GM19467 (cell line): ENCODE measurements at regions not wholly inside any gene's neighbourhood (a gene's known extent, or its start where the extent isn't known, plus 50 kb on each side); places are given as distances from the start of the nearest gene placed in this dataset.
"Not testable (repeated sequence)": the region's sequence is repeated elsewhere in the genome, so short reads cannot be mapped to it uniquely, and the experiment has no call there.

Source experiments
- ATAC-seq: cut with Tn5 transposase; IDR thresholded peaks from one replicate; pipeline ENCODE4 v1.9.1; 2021; ENCODE audit warnings: mild to moderate bottlenecking, moderate library complexity; ENCODE audit not compliant: unreplicated experiment

DNA sequence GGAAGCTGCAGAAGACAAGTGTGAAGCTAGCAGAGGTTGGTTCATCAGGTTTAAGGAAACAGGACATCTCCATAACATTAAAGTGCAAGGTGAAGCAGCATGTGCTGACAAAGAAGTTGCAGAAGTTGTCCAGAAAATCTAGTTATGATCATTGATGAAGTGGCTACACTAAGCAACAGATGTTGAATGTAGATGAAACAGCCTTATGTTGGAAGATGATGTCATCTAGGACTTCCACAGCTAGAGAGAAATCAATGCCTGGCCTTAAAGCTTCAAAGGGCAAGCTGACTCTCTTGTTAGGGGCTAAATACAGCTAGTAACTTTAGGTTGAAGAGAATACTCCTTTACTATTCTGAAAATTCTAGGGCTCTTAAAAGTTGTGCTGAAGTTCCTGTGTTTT is 340.2 kb upstream of the SOX9 start:
- ATAC-seq, result no peak

DNA sequence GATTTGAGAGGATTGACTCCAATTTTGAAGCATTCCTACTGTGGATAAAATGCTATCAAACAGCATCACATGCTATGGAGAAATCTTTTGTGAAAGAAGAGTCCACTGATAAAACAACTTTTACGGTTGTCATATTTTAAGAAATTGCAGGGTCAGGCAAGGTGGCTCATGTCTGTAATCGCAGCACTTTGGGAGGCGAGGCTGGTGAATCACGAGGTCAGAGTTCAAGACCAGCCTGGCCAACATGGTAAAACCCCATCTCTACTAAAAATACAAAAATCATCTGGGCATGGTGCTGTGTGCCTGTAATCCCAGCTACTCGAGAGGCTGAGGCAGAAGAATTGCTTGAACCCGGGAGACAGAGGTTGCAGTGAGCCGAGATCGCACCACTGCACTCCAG is 338.8 kb upstream of the SOX9 start:
- ATAC-seq, result not testable (repeated sequence)

DNA sequence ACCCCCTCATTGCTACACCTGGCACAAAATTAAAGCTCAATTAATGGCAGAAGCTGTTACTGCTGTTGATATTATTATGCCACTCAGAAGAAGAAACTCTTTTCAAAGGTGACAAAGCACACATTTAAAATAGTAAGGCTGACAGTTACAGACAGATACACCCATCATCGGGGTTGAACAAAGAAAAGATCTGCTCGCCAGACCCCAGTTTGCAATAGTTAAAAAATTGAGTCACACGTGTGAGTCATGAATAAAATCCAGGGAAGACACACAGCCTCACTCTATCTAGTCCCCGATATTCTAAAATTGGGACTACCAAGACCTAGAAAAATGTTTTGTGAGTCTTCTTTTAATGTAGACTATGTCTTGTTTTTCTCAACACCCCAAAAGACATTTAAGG is 330.0 kb upstream of the SOX9 start:
- ATAC-seq, result no peak

DNA sequence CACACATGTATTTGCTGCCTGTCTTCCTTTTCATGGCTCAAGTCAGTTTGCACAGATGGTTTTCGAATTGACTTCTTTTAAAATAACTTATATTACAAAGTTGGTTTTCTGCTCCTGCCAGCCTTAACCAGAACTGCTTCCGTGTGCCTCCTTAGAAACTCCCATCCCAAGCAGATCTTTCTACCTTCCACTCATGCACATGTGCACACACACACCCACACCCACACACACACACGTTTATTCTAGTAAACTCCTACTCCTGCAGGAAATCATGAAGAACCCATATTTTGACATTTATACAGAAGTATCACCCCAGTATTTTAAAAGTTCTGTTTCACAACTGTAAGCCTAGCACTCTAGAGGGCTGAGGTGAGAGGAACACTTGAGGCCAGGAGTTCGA is 329.5 kb upstream of the SOX9 start:
- no peak for ATAC-seq

DNA sequence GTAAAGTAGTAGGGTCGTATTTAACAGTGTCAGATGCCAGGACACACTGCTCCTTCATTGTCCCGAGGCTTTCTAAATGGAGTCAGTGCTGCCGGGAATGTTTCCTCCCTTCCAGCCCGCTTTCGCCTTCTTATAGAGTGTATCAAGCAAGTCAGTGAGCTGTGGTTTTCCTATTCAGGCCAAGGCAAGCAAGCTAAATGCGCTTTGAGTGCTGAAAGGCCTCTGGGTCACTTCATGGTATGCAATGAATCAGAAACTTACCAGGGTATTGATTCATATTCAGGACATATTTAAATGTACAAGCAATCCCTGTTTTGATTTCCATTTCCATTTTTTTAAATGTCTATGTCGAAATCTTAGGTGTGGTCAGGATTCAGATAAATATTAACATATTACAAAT is 327.9 kb upstream of the SOX9 start:
- no peak for ATAC-seq

DNA sequence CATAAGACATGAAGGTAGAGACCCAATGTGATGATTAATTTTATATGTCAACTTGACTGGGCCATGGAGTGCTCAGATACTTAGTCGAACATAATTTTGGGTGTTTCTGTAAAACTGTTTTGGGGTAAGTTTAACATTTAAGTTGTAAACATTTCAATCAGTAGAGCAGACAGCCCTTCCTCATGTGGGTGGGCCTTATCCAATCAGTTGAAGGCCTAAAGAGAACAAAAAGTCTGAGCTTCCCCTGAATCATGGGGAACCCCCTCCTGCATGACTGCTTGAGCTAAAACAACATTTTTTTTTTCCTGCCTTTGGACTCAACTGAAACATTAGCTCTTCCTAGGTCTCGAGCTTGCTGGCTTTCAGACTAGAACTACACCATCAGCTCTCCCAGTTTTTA is 327.3 kb upstream of the SOX9 start:
- no peak for ATAC-seq

DNA sequence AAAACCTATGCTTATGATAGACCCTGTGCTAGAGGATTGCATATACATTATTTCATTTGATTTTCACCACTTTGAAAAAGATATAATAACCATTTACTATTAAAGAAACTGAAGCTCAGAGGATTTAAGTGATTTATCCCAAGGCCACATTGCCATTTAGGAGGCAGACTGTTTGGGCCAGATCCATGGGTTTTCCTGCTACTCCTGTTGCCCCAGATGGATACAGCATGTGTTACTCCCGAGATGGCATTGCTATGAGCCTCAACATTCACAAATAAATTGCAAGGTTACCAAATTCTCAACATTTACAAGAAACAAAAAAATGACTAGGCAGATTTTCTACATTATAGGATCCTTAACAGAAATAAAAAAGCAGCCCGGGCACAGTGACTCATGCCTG is 322.1 kb upstream of the SOX9 start:
- no peak for ATAC-seq

DNA sequence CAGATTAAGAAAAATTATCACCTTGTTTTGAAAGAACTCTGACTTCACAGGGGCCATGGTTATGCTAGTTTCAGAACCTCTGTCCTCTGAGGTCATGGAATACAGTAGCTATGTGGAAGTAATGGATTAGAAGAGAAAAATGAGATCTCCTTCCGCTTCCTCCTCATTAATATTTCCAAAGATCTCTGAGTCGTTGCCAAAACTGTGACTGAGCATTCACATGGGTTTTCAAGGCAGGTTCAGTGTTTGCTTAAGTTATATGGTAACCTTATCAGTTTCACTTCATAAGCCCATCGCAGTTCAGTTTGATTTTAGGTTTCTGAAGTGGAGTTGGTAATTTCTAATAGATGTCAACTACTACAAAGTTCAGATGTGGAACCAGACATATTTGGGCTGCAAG is 321.2 kb upstream of the SOX9 start:
- no peak for ATAC-seq

DNA sequence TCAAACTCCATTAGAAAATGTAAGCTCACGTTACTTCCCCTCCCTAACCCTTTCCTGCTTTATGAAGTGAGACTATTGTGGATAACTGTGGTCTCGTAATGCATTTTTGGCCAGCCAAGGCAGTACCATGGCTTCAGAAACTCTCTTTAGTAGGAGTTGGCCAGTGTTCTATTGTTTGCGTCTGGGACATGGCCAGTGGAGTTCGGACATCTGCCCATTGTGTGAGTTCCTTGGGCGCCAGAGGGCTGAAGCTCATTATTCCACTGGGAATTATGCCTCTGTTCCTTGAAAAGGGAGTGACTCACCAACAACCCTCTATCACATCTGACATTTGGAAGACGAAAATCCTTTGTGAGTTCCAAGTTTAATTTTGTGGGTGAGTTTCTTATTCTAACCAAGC is 319.5 kb upstream of the SOX9 start:
- ATAC-seq, result no peak

DNA sequence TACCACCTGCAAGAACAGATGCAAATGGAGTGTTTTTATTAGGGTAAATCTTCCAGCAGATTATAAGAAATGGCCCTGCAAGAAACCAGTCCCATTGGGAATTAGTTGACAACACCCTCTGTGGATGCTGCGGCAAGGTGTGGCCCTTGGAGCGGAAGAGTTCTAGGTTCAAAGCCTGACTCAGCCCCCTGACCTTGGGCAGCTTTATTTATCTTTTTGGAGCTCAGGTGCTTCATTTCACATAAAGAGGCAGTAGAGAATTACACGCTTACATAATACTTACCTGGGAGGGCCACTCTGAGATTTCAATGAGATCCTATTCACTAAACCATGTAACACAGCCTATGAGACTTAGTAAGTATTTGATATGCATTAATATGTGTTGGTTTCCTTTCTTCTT is 318.2 kb upstream of the SOX9 start:
- ATAC-seq, result no peak

DNA sequence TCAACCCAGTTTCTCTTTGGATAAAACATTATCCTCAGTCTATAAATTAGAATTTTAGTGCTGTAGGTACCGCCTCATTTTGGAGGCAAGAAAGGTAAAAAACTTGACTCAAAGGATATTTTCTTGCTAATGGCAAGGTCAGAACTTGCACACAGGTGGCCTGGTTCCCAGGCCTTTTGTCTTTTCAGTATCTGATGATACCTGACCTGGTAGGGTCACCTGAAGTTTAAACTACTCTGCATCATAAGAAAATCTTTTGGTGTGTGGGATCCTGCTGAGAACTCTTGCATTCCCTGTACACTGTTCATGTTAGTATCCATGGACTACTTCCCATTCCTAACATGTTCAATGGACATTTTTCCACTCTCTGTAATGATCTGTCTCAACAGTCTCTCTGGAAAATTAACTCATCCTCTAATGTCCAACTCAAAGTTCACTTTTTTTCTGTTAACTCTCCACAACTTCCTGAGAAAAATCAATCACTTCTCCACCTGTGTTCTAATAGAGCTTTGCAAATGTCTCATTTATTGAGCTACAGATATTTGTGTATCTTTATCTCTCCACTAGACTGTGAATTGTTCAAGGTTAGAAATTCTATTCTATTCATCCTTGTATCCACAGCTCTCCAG is 317.1 kb upstream of the SOX9 start:
- no peak for ATAC-seq

DNA sequence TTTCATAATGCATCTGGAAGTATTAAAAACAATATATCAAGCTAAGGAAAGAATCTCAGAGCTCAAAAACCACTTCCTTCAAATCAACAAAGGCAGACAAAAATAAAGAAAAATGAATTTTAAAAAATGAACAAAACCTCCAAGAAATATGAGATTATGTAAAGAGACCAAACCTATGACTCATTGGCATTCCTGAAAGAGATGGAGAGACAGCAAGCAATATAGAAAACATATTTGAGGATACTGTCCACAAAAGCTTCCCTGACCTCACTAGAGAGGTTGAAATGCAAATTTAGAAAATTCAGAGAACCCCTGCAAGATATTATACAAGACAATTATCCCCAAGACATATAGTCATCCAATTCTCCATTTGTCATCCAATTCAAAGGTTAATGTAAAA is 311.3 kb upstream of the SOX9 start:
- no peak for ATAC-seq

DNA sequence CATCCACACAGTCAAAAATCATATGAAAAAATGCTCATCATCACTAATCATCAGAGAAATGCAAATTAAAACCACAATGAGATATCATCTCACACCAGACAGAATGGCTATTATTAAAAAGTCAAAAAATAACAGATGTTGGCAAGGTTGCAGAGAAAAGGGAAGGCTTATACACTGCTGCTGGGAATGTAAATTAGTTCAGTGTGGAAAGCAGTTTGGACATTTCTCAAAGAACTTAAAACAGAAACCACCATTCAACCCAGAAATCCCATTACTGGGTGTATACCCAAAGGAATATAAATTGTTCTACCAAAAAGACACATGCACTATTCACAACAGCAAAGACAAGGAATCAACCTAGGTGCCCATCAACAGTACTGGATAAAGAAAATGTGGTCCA is 307.0 kb upstream of the SOX9 start:
- not testable (repeated sequence) for ATAC-seq

DNA sequence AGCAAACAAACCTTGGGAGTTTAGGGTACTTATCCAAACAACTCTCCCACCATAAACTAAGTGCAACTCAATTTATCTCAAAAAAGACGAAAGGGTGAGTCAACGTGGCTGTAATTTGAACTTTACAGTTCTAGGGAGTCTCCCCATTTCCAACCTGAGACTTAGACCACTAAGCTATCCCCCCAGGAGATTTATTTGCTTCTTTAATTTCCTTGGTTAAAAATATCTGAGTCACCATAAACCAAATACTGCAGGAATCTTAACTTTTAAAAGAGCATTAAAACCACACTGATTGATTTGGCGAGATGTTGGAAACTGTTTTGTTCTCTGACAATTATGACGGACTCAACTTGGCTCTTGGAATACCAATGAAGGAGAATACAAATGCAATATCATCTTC is 299.3 kb upstream of the SOX9 start:
- ATAC-seq, result no peak

DNA sequence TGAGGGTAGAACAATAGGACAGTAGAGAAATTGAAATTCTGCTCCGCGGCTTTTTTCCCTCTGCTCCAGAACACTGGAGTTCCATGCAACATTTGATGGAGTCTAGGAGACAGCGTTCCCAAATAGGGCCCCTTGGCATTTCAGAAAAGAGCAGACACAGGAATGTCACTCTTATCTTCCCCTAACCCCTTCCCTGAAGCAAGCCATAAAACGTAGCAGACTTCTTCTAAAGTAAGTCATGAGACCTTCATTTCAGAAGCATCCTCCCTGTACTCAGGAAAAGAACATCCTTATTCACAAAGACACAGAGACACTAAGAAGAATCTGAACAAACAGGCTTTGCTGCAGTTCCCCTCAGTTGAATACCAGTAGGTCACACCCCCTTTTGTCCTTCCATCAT is 296.1 kb upstream of the SOX9 start:
- no peak for ATAC-seq

DNA sequence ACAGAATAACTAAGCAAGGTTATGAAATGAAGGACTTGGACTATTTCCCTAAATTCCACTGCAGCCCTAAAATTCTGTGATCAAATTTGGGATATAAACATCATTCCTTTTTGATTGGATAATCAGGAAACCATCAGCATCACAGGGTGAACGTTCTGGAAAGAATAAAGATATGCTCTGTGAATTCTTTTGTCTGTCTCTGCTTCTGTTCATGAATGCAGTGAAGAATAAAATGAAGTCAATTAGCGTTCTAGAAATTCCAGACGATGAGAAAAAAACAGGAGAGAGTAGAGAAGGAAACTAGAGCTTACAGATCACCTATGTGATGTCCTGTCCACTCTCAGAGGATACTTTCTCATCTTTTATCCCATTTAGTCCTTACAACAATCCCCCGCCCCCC is 295.1 kb upstream of the SOX9 start:
- no peak for ATAC-seq

DNA sequence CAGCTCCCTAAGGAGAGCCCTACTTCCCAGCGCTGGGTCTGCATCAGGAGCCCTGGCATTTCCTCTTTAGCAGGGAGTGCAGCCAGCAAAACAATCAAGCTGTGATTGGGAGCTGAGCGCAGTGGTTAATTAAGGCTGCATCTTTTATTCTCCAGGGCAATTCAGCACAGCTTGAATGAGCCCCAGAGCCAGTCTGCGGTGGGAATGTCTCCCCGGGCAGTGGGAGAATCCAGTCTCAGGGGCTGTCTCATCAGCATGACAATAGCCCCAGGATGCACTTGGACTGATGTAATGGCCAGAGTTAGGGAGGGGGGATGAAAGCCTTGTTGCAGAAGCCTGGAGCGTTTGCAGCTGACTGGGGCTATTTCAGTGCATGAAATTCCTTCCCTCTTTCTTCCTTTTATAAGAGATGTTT is 292.6 kb upstream of the SOX9 start:
- ATAC-seq, result no peak

DNA sequence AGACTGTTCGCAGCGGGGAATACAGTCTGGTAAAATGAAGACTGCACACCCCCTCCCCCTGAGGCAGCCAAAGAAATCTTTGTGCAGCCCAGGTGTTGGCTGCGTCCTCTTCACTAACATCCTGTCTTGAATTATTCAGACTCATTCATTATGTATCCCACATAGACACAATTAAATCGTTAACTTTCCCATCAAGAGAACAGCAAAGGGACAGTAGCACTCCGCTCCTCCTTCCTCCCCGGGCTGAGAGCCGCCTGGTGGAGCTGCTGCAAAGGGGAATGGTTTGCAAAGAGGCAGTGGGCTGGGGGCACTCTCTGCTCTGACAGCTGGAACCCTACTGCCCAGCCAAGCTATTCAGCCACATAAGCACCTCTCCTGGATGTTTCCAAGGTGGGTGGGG is 290.0 kb upstream of the SOX9 start:
- ATAC-seq, result no peak

DNA sequence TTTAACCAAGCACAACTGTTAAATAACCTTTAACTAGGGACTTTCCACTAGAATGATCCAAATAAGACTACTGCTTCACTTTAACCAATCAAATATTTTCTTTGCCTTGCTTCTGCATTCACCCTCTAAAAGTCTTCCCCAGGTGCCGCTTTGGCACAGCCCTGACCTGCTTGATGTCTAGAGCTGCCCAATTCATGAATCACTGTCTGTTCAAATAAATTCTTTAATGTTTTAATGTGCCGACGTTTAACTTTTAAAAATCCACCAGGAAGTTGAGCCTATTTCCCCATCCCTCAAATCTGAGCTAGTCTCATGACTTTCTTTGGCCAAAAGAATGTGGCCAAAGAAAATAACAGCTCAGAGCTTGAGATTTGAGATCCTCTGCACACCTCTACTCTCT is 277.8 kb upstream of the SOX9 start:
- ATAC-seq, result no peak

DNA sequence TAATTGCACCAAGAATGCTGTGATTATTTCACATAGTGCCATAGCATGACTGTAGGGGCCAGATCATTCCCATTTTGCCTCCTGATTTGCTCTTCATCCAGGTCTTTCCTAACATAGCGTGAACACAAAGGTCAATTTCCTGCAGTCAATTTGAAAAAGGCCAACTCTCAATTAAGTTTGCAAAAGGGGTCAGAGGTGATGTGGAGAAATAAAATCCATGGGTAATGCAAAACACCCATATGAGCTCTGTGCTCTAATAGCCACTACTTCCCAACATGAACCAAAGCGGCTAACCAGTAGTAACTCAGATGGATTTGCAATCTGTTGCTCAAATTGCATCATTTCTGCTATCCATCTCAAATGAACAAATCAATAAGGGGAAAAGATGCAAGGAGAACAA is 275.5 kb upstream of the SOX9 start:
- no peak for ATAC-seq

DNA sequence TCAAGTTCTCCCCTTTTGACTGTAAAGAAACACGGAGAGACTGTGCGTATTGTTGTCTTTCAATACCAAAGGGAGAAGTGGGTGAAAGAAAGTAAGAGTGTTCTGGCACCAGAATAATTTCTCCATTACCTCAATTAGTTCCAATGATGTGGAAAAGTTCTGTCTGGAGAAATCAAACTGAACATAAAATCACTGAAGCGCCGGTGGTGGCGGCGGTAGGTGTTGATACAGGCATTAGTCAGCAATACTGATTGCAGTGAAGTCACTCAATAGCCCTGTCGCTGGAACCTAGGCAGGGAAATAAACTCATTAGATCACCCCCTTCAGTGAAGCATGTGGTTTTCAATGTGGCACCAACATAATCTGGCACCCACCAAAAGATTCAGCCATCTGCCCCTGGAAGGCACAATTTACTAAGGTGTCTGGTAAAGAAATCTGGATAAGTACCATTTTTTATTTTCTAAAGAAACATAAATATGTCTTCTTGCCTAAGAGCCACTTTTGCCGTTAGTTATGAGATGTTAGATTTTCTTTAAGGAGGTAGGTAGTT is 274.2 kb upstream of the SOX9 start:
- ATAC-seq, result no peak

DNA sequence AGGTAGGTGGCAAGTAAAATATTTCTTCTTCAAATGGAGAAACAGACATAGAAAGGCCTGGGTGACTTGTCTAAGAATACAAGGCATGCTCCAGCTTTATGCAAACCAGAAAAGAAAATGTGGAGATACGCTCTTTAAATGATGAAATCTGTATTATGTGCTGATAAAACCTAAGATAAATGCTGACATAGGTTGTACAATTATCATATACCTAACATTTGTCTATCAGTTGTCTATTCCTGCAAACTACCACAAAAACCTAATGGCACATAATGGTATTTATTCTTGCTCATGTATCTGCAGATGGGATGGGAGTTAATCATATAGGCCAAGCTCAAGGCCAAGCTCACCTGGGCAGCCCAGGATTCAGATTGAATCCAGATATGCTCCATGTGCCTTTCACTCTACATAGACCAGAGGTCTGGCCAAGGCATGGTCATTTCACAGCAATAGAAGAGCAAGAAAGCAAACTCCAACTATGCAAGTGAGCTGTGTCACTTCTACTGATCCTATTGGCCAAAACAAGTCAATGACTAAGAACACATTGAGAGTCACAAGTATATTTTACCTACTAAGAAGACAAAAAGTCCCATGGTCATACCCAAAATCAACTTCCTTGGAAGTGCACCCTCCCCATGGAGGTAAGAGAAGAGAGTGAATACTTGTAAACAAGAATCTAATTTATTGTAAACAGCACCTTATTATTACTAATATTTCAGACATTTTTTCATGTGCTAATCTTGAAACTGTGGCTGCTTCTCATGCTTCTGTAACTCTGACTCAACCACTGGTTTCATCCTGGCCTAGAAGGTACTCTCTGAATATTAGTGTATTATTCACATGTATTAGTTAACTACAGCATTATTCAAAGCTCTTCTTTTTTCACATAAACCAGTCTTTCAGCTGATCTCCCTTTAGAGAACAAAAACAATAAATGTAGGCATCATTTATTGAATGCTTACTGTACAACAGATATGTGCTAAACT is 270.7 kb upstream of the SOX9 start:
- ATAC-seq, result no peak
